H1 (cell line): ENCODE measurements at regions not wholly inside any gene's neighbourhood (a gene's known extent, or its start where the extent isn't known, plus 50 kb on each side); places are given as distances from the start of the nearest gene placed in this dataset.

ENCODE experiments used
- ASH2L ChIP-seq: fragments of 200-600, 300-600 bp; sonication (generic); IDR thresholded peaks from one replicate; pipeline ENCODE4 v1.7.1; 2017; ENCODE audit warnings: low read length
- BACH1 ChIP-seq: IDR thresholded peaks from 2 replicates; pipeline ENCODE4 v1.6.1; 2012; ENCODE audit warnings: low read length, improper control_type of control experiment
- CHD1 ChIP-seq: IDR thresholded peaks from 2 replicates; pipeline ENCODE4 v1.6.1; 2012; ENCODE audit warnings: low read depth, low read length, improper control_type of control experiment
- CHD7 ChIP-seq: fragments of 300-600 bp; sonication (generic); IDR thresholded peaks from 2 replicates; pipeline ENCODE4 v1.7.1; 2012; ENCODE audit warnings: low read length, moderate library complexity, mild to moderate bottlenecking, inconsistent platforms; ENCODE audit not compliant: insufficient replicate concordance
- GABPA ChIP-seq: IDR thresholded peaks from 2 replicates; pipeline ENCODE4 v1.6.1; 2011; ENCODE audit warnings: mild to moderate bottlenecking, low read length, moderate library complexity, borderline replicate concordance; ENCODE audit not compliant: insufficient read depth
- PHF8 ChIP-seq: fragments of 200-600 bp; sonication (generic); conservative IDR thresholded peaks from 2 replicates; pipeline ENCODE4 v1.7.1; 2012; ENCODE audit warnings: low read depth, mild to moderate bottlenecking, inconsistent platforms, low read length, moderate library complexity
- POLR2A ChIP-seq, 2 experiments: IDR thresholded peaks; 1 replicate in 1 of 2; 2 replicates in 1 of 2; pipeline ENCODE4 v1.6.1; 2011; ENCODE audit warnings: low read depth in 2 of 2, low read length in 2 of 2, mild to moderate bottlenecking in 2 of 2; ENCODE audit errors: control extremely low read depth in 1 of 2
- RNF2 ChIP-seq: fragments of 200-900, 300-1000 bp; sonication (generic); IDR thresholded peaks from 2 replicates; pipeline ENCODE4 v1.7.1; 2016; ENCODE audit warnings: borderline replicate concordance, low read depth, mild to moderate bottlenecking, antibody characterized with exemption, low read length; ENCODE audit not compliant: poor library complexity, severe bottlenecking; ENCODE audit errors: missing control alignments
- SAP30 ChIP-seq: fragments of 300-600 bp; sonication (generic); IDR thresholded peaks from 2 replicates; pipeline ENCODE4 v1.7.1; 2012; ENCODE audit warnings: low read length, moderate library complexity, mild to moderate bottlenecking, inconsistent platforms; ENCODE audit not compliant: insufficient read depth, insufficient replicate concordance
- USF2 ChIP-seq: IDR thresholded peaks from 2 replicates; pipeline ENCODE4 v1.6.1; 2011; ENCODE audit warnings: low read length, improper control_type of control experiment

- TF ChIP-seq CHD7 (no peak), PHF8 (no peak), SAP30 (no peak), ASH2L (no peak), POLR2A (IDR thresholded peaks at IDR 0.05; ENCODE audit: control extremely low read depth in 1 of 2, low read depth in 2 of 2, low read length in 2 of 2) (no peak), USF2 (no peak), RNF2 (no peak), GABPA (no peak), CHD1 (no peak), BACH1 (no peak)
Measured at GRCh38 chr15:61380270-61380669, 151.2 kb upstream of the RORA start (continued).
